ENCODE measurements at regions not wholly inside any gene's neighbourhood (a gene's known extent, or its start where the extent isn't known, plus 50 kb on each side); places are given as distances from the start of the nearest gene placed in this dataset.

- no peak overlapping the region for H3K9ac ChIP-seq (ENCODE audit: low read length)
- H3K27me3 ChIP-seq (ENCODE audit: low read length) = no peaks in the 10 kb centered on the region
- no peaks in the 10 kb centered on the region for H3K79me2 ChIP-seq (ENCODE audit: insufficient read depth, low read length)
- no peak overlapping the region for H3K4me3 ChIP-seq (ENCODE audit: insufficient read depth, low read length, poor library complexity, severe bottlenecking)
- no peak overlapping the region for H3K4me2 ChIP-seq (ENCODE audit: low read depth, low read length, poor library complexity, severe bottlenecking)
- no peaks in the 10 kb centered on the region for H4K20me1 ChIP-seq (ENCODE audit: low read depth, low read length)
- H3K36me3 ChIP-seq (ENCODE audit: low read length) = no peaks in the 10 kb centered on the region
- no peak overlapping the region for H3K27ac ChIP-seq (ENCODE audit: low read depth, low read length)
- no peaks in the 10 kb centered on the region for H3K9me2 ChIP-seq (replicated peaks; ENCODE audit: insufficient read depth, low read length)
- H3F3A ChIP-seq (ENCODE audit: insufficient read depth) = no peaks in the 10 kb centered on the region
- H2AFZ ChIP-seq (ENCODE audit: low read depth, low read length, severe bottlenecking) = no peak overlapping the region
- TF ChIP-seq, protein P1, sequence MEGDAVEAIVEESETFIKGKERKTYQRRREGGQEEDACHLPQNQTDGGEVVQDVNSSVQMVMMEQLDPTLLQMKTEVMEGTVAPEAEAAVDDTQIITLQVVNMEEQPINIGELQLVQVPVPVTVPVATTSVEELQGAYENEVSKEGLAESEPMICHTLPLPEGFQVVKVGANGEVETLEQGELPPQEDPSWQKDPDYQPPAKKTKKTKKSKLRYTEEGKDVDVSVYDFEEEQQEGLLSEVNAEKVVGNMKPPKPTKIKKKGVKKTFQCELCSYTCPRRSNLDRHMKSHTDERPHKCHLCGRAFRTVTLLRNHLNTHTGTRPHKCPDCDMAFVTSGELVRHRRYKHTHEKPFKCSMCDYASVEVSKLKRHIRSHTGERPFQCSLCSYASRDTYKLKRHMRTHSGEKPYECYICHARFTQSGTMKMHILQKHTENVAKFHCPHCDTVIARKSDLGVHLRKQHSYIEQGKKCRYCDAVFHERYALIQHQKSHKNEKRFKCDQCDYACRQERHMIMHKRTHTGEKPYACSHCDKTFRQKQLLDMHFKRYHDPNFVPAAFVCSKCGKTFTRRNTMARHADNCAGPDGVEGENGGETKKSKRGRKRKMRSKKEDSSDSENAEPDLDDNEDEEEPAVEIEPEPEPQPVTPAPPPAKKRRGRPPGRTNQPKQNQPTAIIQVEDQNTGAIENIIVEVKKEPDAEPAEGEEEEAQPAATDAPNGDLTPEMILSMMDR (IDR thresholded peaks at IDR 0.05; ENCODE audit: insufficient read depth, low read length, poor library complexity, severe bottlenecking) = no peak
- TF ChIP-seq EZH2phosphoT487 (conservative IDR thresholded peaks at IDR 0.05; ENCODE audit: low read length) = no peak
- no peaks in the 10 kb centered on the region for H3K9me3 ChIP-seq (ENCODE audit: insufficient read depth, low read length)
Observed at GRCh38 chr15:53378096-53378800, 381.2 kb downstream of the WDR72 start.

GRCh38 chr15:53367740-53368139 is 391.7 kb downstream of the WDR72 start:
- no peaks in the 10 kb centered on the region for H3K9me3 ChIP-seq (ENCODE audit: insufficient read depth, low read length)
- no peaks in the 10 kb centered on the region for H3K27me3 ChIP-seq (ENCODE audit: low read length)
- H3K9me2 ChIP-seq (replicated peaks; ENCODE audit: insufficient read depth, low read length) = no peaks in the 10 kb centered on the region
- no peaks in the 10 kb centered on the region for H3F3A ChIP-seq (ENCODE audit: insufficient read depth)
- TF ChIP-seq, protein P1 (IDR thresholded peaks at IDR 0.05; ENCODE audit: insufficient read depth, low read length, poor library complexity, severe bottlenecking) = no peak
- TF ChIP-seq EZH2phosphoT487 (conservative IDR thresholded peaks at IDR 0.05; ENCODE audit: low read length) = no peak
- H3K4me3 ChIP-seq (ENCODE audit: insufficient read depth, low read length, poor library complexity, severe bottlenecking) = no peak overlapping the region
- H2AFZ ChIP-seq (ENCODE audit: low read depth, low read length, severe bottlenecking) = no peak overlapping the region
- H4K20me1 ChIP-seq (ENCODE audit: low read depth, low read length) = 0 out of 2 replicates have a peak, but pooled peaks cover 4% of the 10 kb centered on the region
- no peak overlapping the region for H3K27ac ChIP-seq (ENCODE audit: low read depth, low read length)
- H3K9ac ChIP-seq (ENCODE audit: low read length) = no peak overlapping the region
- no peak overlapping the region for H3K4me2 ChIP-seq (ENCODE audit: low read depth, low read length, poor library complexity, severe bottlenecking)
- H3K79me2 ChIP-seq (ENCODE audit: insufficient read depth, low read length) = no peaks in the 10 kb centered on the region
- H3K36me3 ChIP-seq (ENCODE audit: low read length) = no peaks in the 10 kb centered on the region

GRCh38 chr15:53360881-53361280 is 398.6 kb downstream of the WDR72 start:
- no peak overlapping the region for H3K27ac ChIP-seq (ENCODE audit: low read depth, low read length)
- TF ChIP-seq, protein P1 (IDR thresholded peaks at IDR 0.05; ENCODE audit: insufficient read depth, low read length, poor library complexity, severe bottlenecking) = no peak
- TF ChIP-seq EZH2phosphoT487 (conservative IDR thresholded peaks at IDR 0.05; ENCODE audit: low read length) = no peak
- no peaks in the 10 kb centered on the region for H3K27me3 ChIP-seq (ENCODE audit: low read length)
- no peaks in the 10 kb centered on the region for H3F3A ChIP-seq (ENCODE audit: insufficient read depth)
- no peak overlapping the region for H3K4me2 ChIP-seq (ENCODE audit: low read depth, low read length, poor library complexity, severe bottlenecking)
- H3K9ac ChIP-seq (ENCODE audit: low read length) = no peak overlapping the region
- H3K36me3 ChIP-seq (ENCODE audit: low read length) = no peaks in the 10 kb centered on the region
- H3K9me2 ChIP-seq (replicated peaks; ENCODE audit: insufficient read depth, low read length) = no peaks in the 10 kb centered on the region
- no peak overlapping the region for H3K4me3 ChIP-seq (ENCODE audit: insufficient read depth, low read length, poor library complexity, severe bottlenecking)
- H4K20me1 ChIP-seq (ENCODE audit: low read depth, low read length) = no peaks in the 10 kb centered on the region
- no peaks in the 10 kb centered on the region for H3K9me3 ChIP-seq (ENCODE audit: insufficient read depth, low read length)
- no peak overlapping the region for H2AFZ ChIP-seq (ENCODE audit: low read depth, low read length, severe bottlenecking)
- H3K79me2 ChIP-seq (ENCODE audit: insufficient read depth, low read length) = no peaks in the 10 kb centered on the region

Measured in SU-DHL-6 (cell line).